Motor neuron (in vitro differentiated cells): ENCODE measurements at regions not wholly inside any gene's neighbourhood (a gene's known extent, or its start where the extent isn't known, plus 50 kb on each side); places are given as distances from the start of the nearest gene placed in this dataset.

Experiments used
- ATAC-seq, 8 experiments: fragments of 200-7000 bp; cut with Tn5 transposase; replicated peaks in 6 of 8; 2 replicates each; pipeline ENCODE4 v1.8.0; 2021; ENCODE audit warnings: mild to moderate bottlenecking in 8 of 8, moderate library complexity in 8 of 8
- H3K27ac ChIP-seq, 2 donors: fragments of 250-450 bp; sonication (Bioruptor Pico); 2 replicates each; pipeline ENCODE4 v1.9.0; 2021; ENCODE audit warnings: antibody characterized with exemption in 2 of 2, mild to moderate bottlenecking in 2 of 2, moderate library complexity in 1 of 2
- H3K4me1 ChIP-seq, 2 donors: fragments of 250-450 bp; sonication (Bioruptor Pico); replicated peaks in 1 of 2; 2 replicates each; pipeline ENCODE4 v1.6.1; 2021; ENCODE audit warnings: antibody characterized with exemption in 2 of 2, mild to moderate bottlenecking in 2 of 2, moderate library complexity in 1 of 2
- H3K4me3 ChIP-seq, 5 donors: fragments of 250-450 bp; sonication (Bioruptor Pico); 2 replicates each; pipeline ENCODE4 v1.9.0; 2021; ENCODE audit warnings: antibody characterized with exemption in 5 of 5, mild to moderate bottlenecking in 5 of 5, moderate library complexity in 4 of 5
- WGBS, 10 experiments: fragments of 450-650 bp; shearing (Covaris generic); methylation state at CpG; one replicate each; pipeline ENCODE4 v1.0.0; 2022; 5-methylcytosine and 5-hydroxymethylcytosine counted together
- in situ Hi-C, 9 experiments: fragments of 400-800 bp; cut with MboI; loops; one replicate each; pipeline ENCODE4 v1.15.0; 2021; ENCODE audit warnings: low sequenced_read_pairs in 9 of 9, low pct_unique_long_range_greater_than_20kb in 2 of 9; ENCODE audit not compliant: unreplicated experiment in 9 of 9

DNA sequence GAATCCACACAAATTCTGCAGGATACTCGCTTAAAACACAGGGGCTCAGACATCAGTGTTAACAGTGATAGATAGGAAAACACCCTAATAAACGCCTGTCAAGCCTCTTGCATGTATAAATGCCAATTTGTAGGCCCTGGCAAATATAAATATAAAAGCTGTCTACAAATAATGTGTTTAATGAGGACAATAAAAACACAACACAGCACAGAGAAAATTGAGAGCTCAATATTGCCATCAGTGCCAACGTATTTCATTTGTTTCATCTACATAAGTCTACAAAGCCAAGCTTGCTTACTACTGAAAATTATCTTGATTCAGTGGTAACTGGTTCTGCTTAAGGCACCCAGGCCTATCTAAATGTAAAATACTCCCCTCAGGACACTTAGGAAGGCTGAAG is 1387.0 kb upstream of the TENM4 start:
- no peak overlapping the region for H3K27ac ChIP-seq
- H3K4me1 ChIP-seq, result peaks cover 0 to 17% of the 10 kb centered on the region in 2 donors
- H3K4me3 ChIP-seq, result no peak overlapping the region
- peak in 1 of 8 experiments; percentile 42 for ATAC-seq
- WGBS, 10 experiments, result 8 to 100% (median 53%) methylated on average over 1 to 3 of the region's 3 CpGs; no CpG with 5 or more reads in 2 of the 10 experiments
- in situ Hi-C loops, result no loop called here

DNA sequence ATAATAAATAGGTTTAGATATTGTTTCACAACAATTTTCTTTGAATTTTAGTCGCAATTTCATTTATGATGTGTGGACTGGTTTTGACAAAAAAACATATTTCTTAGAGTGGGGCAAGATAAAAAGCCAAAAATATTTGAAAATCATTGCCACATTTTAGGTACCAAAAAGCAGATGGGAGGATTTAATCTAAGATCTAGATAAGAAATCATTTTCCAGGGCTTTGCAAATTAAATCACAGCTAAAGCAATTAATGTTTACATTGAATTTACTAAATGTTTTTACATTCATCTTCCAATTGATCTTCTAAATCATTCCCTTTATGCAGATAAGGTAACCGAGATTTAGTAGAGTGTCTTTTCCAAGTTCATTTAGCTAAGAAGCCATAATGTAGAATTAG is 1386.0 kb upstream of the TENM4 start:
- 0 to 100% (median 78%) methylated on average over 1 to 2 of the region's 2 CpGs for WGBS, 10 experiments
- in situ Hi-C loops, result no loop called here
- peaks cover 3 to 27% of the 10 kb centered on the region in 2 donors for H3K4me1 ChIP-seq
- ATAC-seq, result no peak
- H3K4me3 ChIP-seq, result no peak overlapping the region
- no peak overlapping the region for H3K27ac ChIP-seq

DNA sequence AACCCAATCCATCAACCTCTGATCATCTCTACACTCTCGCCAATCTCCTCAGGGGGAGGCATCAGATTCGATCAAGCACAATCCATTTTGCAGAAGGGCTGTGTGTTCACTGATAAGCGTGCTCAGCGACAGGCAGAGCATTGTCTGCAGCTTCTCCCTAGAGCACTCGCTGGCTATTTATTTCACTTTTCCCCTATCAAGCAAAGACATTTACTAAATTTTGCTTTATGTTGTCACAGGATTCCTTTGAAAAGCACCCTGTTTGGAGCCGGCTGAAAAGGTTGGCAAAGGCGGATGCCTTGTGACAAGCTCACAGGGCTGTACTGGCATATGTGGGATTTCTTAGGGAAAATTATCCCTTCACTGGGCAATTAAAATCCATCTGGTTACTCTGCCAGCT is 1381.5 kb upstream of the TENM4 start:
- in situ Hi-C loops, result no loop called here
- H3K4me3 ChIP-seq, result no peak overlapping the region
- WGBS, 10 experiments, result 28 to 100% (median 69%) methylated on average over 1 to 7 of the region's 7 CpGs; no CpG with 5 or more reads in 1 of the 10 experiments

DNA sequence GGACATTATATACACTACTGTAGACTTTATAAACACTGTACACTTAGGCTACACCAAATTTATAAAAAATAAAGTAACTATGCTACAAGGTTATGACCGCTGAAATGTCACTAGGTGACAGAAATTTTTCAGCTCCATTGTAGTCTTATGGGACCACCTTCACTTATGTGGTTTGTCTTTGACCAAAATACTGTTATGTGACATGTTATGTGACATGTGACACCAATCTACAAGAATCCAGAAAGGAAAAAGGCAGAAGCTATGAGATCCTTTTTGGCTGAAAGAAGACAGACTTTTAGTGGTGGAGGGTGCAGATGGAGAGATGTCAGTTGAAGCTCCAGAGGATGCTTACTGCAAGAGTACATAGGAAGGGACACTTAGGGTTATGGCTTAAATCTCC is 1378.4 kb upstream of the TENM4 start:
- H3K4me1 ChIP-seq, result peaks cover 3 to 36% of the 10 kb centered on the region in 2 donors
- H3K27ac ChIP-seq, result no peak overlapping the region
- in situ Hi-C loops, result no loop called here
- no peak overlapping the region for H3K4me3 ChIP-seq
- no peak for ATAC-seq
- WGBS, 10 experiments, result 43 to 100% (median 100%) methylated on average over 1 of the region's 1 CpG; no CpG with 5 or more reads in 5 of the 10 experiments

More for the DNA sequence above, 1381.5 kb upstream of the TENM4 start:
- peak overlapping the region in 1 of 2 donors; percentile 38 for H3K27ac ChIP-seq
- peak in 5 of 8 experiments; percentile 37 to 81 (median 73) for ATAC-seq
- H3K4me1 ChIP-seq, result peaks cover 3 to 29% of the 10 kb centered on the region in 2 donors

DNA sequence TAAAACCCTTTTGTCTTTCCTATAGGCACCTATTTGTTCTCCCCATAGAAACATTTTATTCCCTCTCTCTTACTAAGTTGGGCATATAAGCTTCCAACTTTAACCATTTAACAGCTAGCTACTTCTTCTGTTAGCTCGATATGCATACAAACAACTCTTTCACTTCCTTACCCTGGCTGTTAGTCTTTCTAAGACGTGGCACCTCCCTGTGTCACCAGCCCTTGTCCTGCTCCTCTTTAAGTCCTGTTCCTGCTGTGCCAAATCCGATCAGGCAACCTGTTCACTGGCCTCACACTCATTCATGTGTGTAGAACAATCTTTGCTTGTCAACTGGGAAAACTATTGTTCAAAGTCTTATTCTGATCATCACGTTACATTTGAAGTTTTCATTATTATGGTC is 1376.1 kb upstream of the TENM4 start:
- no peak overlapping the region for H3K4me3 ChIP-seq
- WGBS, 10 experiments, result 19 to 84% (median 70%) methylated on average over 3 to 4 of the region's 4 CpGs; no CpG with 5 or more reads in 1 of the 10 experiments
- H3K4me1 ChIP-seq, result peaks cover 0 to 24% of the 10 kb centered on the region in 2 donors
- H3K27ac ChIP-seq, result no peak overlapping the region
- no peak for ATAC-seq
- in situ Hi-C loops, result no loop called here

DNA sequence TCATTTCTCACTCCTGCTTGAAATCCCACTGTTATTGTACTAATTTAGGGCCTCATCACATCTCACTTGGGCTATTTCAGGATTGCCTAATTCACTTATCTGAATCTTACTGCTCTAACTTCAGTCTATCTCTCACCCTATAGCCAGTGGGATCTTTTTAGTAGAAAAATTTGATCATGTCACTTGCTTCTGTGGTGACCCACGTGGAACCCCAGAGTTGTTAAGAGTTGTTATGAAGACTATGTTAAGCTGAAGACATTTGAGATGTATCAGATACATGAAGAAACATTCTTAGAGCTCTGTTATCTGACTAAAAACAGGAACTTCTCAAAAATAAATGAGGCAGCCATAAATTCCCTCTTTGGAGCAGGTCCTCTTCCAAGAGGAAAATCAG is 1375.6 kb upstream of the TENM4 start:
- no peak for ATAC-seq
- H3K4me1 ChIP-seq, result peaks cover 0 to 19% of the 10 kb centered on the region in 2 donors
- H3K4me3 ChIP-seq, result no peak overlapping the region
- WGBS, 10 experiments, result 13 to 90% (median 67%) methylated on average over 1 of the region's 1 CpG; no CpG with 5 or more reads in 3 of the 10 experiments
- H3K27ac ChIP-seq, result no peak overlapping the region
- in situ Hi-C loops, result no loop called here

DNA sequence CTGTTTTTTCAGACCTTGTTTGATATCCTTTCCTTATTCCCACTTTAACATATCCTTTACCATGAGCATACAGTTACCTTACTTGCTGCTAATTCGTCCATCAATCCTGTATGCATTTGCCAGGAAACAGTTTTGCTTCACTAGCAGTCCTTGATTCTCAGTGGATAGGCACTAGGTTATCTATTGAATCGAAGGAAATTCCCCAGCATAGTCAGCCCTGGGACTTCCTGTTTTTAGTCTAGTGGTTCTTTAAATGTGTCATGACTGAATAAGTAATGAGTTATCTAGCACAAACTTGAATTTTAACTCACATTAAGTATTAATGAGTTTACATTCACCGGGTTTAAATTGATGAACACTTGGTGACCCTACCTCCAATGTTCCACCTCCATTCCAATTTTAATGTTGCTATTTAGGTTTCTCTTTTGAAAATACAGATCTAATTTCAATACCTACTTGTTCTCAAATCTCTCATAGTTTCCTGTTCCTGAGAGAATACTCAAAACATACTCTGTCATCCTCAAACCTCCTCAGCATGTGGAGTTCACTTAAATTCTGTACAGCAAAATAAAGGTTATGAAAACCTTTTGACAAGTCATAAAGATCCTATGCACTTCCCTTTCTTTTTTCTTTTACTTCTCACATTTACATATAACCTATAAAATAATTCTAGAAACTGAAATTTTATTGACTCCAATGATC is 1375.1 kb upstream of the TENM4 start:
- H3K27ac ChIP-seq, result no peak overlapping the region
- WGBS, 10 experiments, result 18 to 90% (median 71%) methylated on average over 1 to 3 of the region's 3 CpGs
- no peak overlapping the region for H3K4me3 ChIP-seq
- in situ Hi-C loops, result no loop called here
- H3K4me1 ChIP-seq, result peaks cover 0 to 14% of the 10 kb centered on the region in 2 donors
- ATAC-seq, result no peak

DNA sequence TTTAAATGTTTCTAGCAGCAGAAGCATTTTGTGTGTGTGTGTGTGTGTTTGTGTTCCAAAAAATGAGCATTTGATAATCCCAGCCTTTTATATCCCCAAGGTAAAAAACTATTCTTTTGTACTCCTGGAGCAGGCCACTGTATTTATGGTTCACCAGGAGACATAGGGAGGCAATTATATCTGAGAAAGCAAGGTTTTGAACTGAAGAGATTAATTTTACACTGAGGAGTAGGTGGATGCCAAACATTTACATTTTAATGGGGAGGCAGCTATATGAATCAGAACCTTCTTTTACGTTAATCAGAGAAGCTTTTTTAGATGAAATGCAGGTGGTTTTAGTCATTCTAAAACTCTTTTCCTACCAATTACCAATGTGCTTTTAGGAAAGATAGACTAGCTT is 1374.0 kb upstream of the TENM4 start:
- ATAC-seq, result peak in 1 of 8 experiments; percentile 61
- no peak overlapping the region for H3K27ac ChIP-seq
- peaks cover 0 to 8% of the 10 kb centered on the region in 2 donors for H3K4me1 ChIP-seq
- in situ Hi-C loops, result no loop called here
- no peak overlapping the region for H3K4me3 ChIP-seq
- 11 to 63% (median 38%) methylated on average over 1 of the region's 1 CpG; no CpG with 5 or more reads in 4 of the 10 experiments for WGBS, 10 experiments

DNA sequence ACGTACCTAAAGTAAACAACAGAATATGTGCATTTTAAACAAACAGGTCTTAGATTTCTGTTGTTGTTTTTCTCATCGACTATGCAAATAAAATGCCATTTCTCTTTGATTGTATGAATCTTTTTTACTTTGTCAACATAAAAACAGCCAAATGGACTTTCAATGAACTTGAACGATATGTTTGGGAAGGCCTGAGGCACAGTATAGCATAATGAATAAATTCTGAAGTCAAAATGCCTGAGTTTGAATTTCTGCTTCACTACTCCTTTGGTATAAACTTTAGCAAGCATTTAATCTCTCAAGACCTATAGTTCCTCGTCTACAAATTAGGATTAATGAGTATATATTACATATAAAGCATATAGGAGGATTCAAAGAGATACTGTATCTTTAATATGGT is 1369.9 kb upstream of the TENM4 start:
- ATAC-seq, result peak in 2 of 8 experiments; percentile 74 to 75
- in situ Hi-C loops, result no loop called here

DNA sequence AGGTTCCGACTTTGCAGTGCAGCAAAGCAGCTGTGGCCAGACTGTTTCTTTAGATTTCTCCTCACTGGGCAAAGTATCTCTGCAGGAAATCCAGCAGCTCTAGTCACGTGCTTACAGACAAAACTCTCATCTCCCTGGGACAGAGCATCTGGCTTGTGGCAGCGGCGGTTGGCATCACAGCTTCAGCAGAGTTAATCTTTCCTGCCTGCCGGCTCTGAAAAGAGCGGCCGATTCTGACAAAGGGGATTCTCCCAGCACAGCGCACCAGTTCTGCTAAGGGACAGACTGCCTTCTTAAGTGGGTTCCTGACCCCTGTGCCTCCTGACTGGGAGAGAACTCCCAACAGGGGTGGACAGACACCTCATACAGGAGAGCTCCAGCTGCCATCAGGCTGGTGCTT is 1357.3 kb upstream of the TENM4 start:
- Histone ChIP-seq H3K4me3 (no peak overlapping the region), H3K4me1 (no peaks in the 10 kb centered on the region), H3K27ac (no peak overlapping the region)
- peak in 1 of 8 experiments; percentile 35 for ATAC-seq
- in situ Hi-C loops, result no loop called here
- 7 to 92% (median 67%) methylated on average over 1 to 3 of the region's 8 CpGs; no CpG with 5 or more reads in 4 of the 10 experiments for WGBS, 10 experiments

More for the DNA sequence above, 1369.9 kb upstream of the TENM4 start:
- no peak overlapping the region for H3K4me3 ChIP-seq
- WGBS, 10 experiments, result 6 to 90% (median 48%) methylated on average over 2 to 4 of the region's 4 CpGs
- peaks cover 0 to 8% of the 10 kb centered on the region in 2 donors for H3K4me1 ChIP-seq
- no peak overlapping the region for H3K27ac ChIP-seq

DNA sequence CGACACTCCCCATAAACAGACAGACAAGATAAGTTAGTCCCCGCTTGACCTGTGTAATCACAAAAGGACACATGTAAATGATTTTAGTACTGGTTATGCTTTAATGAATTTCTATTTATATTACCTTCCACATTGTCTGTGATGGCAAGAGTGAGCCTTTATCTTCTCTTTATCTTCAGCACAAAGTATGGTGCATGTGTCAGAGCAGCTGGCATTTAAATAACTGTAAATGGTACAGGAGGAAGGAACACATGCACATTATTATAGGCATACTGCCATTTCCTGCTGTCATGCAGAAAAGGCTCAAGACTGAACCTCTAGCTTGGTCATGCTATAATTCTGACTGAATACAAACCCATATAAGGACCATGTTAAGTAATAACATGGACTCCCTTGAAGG is 1342.7 kb upstream of the TENM4 start:
- ATAC-seq, result peak in 2 of 8 experiments; percentile 22 to 41
- in situ Hi-C loops, result no loop called here
- WGBS, 10 experiments, result 0 to 100% (median 85%) methylated on average over 1 to 2 of the region's 2 CpGs
- Histone ChIP-seq H3K27ac (no peak overlapping the region), H3K4me3 (no peak overlapping the region), H3K4me1 (peaks cover 0 to 7% of the 10 kb centered on the region in 2 donors)

DNA sequence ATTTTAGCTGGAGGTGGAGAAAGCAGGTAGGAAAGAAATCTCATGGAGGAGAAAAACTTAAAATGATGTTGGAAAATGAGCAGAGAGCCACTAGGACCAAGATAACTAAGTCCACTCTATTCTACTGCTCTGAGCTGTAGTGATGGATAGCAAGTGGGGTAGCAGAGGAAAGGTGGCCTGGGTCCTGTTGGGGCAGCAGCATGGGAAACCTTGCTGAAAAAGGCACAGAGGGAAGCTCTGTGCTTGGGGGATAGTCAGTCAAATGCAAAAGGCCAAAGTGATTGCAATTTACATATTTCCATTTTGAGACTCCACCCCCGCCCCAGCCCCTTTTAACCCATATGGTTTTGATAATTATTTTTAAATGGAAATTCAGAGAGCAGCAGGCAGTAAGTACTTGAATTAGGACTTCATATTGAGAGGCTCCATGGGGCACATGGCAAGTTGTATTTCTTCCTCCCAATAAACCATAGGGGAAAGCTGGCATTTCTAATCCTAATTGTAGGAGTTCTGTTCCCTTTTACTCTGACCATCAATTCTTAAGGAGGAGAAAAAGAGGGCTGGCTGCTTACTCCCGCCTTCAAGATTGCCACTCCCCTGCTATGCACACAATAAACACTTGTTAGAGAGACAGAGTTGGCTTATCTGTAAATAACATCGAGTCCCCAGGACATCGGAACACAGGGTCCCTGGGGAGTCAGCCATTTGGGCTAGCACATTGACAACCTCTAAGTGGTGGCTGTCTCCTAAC is 1341.5 kb upstream of the TENM4 start:
- in situ Hi-C loops, result no loop called here
- ATAC-seq, result peak in 3 of 8 experiments; percentile 71 to 73 (median 72)
- no peak overlapping the region for H3K27ac ChIP-seq
- 0 to 100% (median 40%) methylated on average over 1 to 4 of the region's 4 CpGs; no CpG with 5 or more reads in 3 of the 10 experiments for WGBS, 10 experiments
- H3K4me1 ChIP-seq, result peaks cover 0 to 7% of the 10 kb centered on the region in 2 donors
- H3K4me3 ChIP-seq, result no peak overlapping the region

DNA sequence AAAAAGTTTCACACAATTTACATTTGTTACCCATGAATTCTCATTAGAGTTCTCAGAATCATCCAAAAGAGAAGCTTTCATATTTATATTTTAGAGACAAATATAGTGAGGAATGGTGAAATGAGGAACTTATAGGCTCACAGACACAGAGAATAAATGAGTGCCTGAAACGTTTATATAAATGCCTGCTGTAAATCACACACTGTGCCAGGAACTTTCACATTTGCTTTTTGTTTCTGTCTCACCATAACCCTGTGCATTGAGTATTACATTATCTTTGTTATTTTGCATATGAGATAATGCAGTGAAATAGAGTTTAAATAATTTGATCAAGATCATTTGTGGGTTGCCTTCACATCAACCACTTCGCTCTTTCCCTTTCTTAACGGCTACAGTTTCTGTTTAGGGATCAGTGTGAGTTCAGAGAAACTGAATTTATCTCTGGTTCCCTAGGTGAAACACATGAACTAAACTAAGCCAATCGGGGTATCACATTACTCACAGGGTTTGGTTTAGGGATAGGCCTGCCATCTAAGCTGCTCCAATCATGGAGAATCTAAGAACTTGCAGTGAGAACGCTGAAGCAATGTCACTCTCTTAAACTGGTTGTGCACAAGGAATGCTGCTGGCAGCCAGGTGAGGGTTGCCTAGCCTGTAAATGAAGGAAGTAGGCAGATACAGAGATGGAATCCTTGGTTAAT is 1339.2 kb upstream of the TENM4 start:
- Histone ChIP-seq H3K4me3 (no peak overlapping the region), H3K4me1 (peaks cover 0 to 7% of the 10 kb centered on the region in 2 donors), H3K27ac (no peak overlapping the region)
- in situ Hi-C loops, result no loop called here
- ATAC-seq, result peak in 2 of 8 experiments; percentile 42 to 44
- WGBS, 10 experiments, result 22 to 100% (median 68%) methylated on average over 1 to 5 of the region's 5 CpGs
